Heart left ventricle (tissue), 13 donors: ENCODE measurements at regions not wholly inside any gene's neighbourhood (a gene's known extent, or its start where the extent isn't known, plus 50 kb on each side); places are given as distances from the start of the nearest gene placed in this dataset.
"Not testable (repeated sequence)": the region's sequence is repeated elsewhere in the genome, so short reads cannot be mapped to it uniquely, and the experiment has no call there.

Experiments
- CTCF ChIP-seq, 12 donors: fragments of 200-600 bp; sonication (generic) in 4 of 12; IDR thresholded peaks; one replicate each; pipeline versions ENCODE4 v1.5.0 to v1.8.0; 2018 to 2022; ENCODE audit warnings: antibody characterized with exemption in 12 of 12, mild to moderate bottlenecking in 5 of 12
- POLR2A ChIP-seq, 2 donors: fragments of 450-650 bp; IDR thresholded peaks; one replicate each; pipeline ENCODE4 v1.6.1; 2017; ENCODE audit warnings: antibody characterized with exemption in 2 of 2, mild to moderate bottlenecking in 2 of 2, moderate library complexity in 2 of 2
- donor health status: ischemic (EF 13 %, LVEDD 7.1; RV severe dilation, severe dysfunction).
- donor health status: DM: no; HTN: yes; CAD: no.
- donor health status: DM: no; HTN: no; CAD: no.
- donor health status: ischemic (EF 25% LVEDD 6.9; RV normal size, moderate dysfunction).
- donor health status: ischemic (EF 25% LVEDD 5.7; RV mildly dilated, moderate dysfunction).
- donor health status: ischemic (EF 35%, LVEDD 5.7; RV mildly dilated, moderate dysfunction).
- donor health status: nonischemic (EF 11% LVEDD 7.7; RV severe dilation, severe dysfunction).
- donor health status: DM: yes; HTN: yes; CAD: no.
- donor health status: PGD.
- donor health status: ischemic (EF 29% LVEDD 5.4; RV normal size, mild dysfunction).
- donor health status: nonischemic (EF 23%, LVEDD 6.1; RV moderate dilation, normal function).

GRCh38 chr10:42230115-42230514 is 408.3 kb downstream of the ZNF33B start:
- TF ChIP-seq POLR2A, CTCF (IDR thresholded peaks at IDR 0.05): not testable (repeated sequence)
